Activated naive CD4-positive, alpha-beta T cell treated with anti-CD3 and anti-CD28 coated beads, Interleukin-2, amount 50 U/mL, for 72 hours (primary cell): ENCODE measurements at regions not wholly inside any gene's neighbourhood (a gene's known extent, or its start where the extent isn't known, plus 50 kb on each side); places are given as distances from the start of the nearest gene placed in this dataset.

ENCODE experiments used
- ATAC-seq, 2 donors: fragments of 150-1000 bp; cut with Tn5 transposase; 2 replicates each; pipeline ENCODE4 v1.10.0; 2021; ENCODE audit warnings: mild to moderate bottlenecking in 2 of 2, moderate library complexity in 2 of 2
- DNase-seq, 2 donors: peaks; one replicate each; pipeline ENCODE4 v3.0.0; 2021 to 2022; ENCODE audit warnings: low spot score in 2 of 2
- H3K27ac Mint-ChIP-seq, 2 donors: one replicate each; pipeline ENCODE4 v1.8.0; 2022; ENCODE audit warnings: mild to moderate bottlenecking in 2 of 2, mixed read lengths in 2 of 2
- H3K36me3 Mint-ChIP-seq, 2 donors: one replicate each; pipeline ENCODE4 v1.8.0; 2022; ENCODE audit warnings: mixed read lengths in 2 of 2
- H3K9me3 Mint-ChIP-seq, 2 donors: one replicate each; pipeline ENCODE4 v1.8.0; 2022; ENCODE audit warnings: mixed read lengths in 2 of 2

DNA sequence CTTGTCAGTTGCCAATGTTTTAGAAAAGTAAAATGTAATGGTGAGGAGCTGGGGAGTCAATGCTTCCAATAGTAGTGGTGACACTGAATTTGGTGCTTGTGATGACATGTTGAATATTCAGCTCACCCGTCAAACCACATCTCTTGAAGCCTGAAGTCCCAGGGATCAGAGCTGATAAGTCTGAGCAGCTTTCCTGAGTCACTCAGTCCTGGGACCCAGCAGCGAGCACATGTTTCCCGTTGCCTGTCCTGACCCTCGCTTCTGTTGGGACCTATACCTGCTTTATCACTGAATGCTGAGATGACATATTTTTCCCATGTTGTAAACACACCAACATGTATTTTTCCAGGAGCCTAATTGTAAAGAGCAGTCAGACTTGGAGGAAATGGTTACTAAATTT lies 693.6 kb downstream of the QKI start:
- Mint-ChIP-seq H3K36me3 (peaks cover 0 to 13% of the 10 kb centered on the region in 2 donors), H3K27ac (no peak overlapping the region), H3K9me3 (peaks cover 4 to 5% of the 10 kb centered on the region in 2 donors)
- ATAC-seq (no peak), DNase-seq (no peak)

DNA sequence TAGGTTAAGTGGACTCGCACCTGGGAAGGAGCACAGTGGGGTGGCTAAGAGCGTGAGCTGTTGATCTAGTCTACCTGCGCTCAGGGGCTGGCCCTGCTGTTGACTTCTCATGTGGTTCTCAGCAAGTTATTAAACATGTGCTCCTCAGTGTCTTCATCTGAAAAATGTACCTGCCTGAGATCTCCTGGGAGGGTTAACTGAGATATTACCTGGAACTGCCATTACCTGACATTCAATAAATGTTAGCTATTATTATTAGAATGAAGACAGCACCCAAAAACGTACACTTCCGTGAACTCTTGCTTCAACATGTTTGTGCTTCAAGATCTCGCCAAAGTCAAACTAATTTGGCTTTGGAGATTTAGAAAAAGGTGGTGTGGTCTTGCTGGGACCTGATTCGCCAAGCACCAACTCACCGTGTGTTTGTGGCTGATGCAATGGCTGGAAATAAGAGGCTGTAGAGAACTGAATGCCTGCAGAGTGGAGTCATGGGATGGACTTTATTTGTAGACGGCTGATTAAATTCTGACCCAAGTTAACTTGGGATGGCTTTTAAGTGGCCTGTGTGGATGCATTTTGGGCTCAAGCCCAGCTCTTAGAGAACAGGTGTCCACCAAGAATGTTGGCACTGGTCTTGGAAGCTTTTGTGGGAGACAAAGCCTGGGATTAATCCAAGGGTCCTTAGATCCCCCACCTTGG lies 692.9 kb downstream of the QKI start:
- no peak for DNase-seq
- peaks cover 0 to 13% of the 10 kb centered on the region in 2 donors for H3K36me3 Mint-ChIP-seq
- no peak overlapping the region for H3K27ac Mint-ChIP-seq
- H3K9me3 Mint-ChIP-seq = peaks cover 4 to 5% of the 10 kb centered on the region in 2 donors
- no peak for ATAC-seq

DNA sequence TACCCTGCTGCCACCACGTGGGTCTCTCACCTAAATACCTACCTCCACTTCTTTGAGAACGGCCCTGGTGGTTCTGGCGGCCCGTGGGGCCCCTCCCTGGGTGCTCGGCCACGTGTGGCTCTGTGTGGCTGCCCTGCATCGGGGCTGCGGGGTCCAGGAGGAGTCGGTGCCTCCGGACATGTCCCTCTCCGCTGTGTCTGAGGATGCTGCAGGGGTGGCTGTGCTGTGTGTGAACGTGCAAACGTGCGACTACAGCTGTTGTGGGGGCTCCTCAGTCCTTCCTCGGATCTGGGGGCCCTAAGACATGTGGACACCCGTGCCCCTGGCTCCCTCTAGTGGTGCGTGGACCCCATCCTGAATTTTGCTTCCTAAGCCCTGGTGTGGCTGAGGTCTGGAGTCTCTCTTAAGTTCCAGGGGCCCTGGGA lies 691.8 kb downstream of the QKI start:
- Mint-ChIP-seq H3K27ac (no peak overlapping the region), H3K36me3 (peaks cover 0 to 13% of the 10 kb centered on the region in 2 donors), H3K9me3 (peaks cover 0 to 4% of the 10 kb centered on the region in 2 donors)
- DNase-seq (no peak), ATAC-seq (no peak)

DNA sequence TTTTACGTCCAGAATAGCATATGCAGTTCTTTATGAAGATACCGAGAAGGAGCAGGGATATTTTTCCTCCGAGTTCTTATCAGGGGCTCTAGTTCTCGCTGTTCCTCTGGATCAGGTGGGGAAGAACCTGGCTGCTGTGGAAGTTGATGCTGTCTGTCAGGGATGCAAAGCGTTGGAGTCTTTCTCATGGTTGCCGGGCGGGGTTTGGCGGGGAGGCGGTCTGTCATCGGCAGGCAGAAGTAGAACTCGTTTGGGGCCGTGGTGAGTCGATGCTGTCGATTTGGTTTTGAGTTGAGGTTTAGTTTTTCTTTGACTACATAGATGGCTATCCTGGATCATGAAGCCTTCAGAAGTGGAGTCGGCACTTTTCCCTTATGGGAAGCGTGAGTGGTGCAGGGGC lies 691.2 kb downstream of the QKI start:
- Mint-ChIP-seq H3K9me3 (peaks cover 0 to 4% of the 10 kb centered on the region in 2 donors), H3K36me3 (peaks cover 0 to 13% of the 10 kb centered on the region in 2 donors), H3K27ac (no peak overlapping the region)
- no peak for DNase-seq
- no peak for ATAC-seq

DNA sequence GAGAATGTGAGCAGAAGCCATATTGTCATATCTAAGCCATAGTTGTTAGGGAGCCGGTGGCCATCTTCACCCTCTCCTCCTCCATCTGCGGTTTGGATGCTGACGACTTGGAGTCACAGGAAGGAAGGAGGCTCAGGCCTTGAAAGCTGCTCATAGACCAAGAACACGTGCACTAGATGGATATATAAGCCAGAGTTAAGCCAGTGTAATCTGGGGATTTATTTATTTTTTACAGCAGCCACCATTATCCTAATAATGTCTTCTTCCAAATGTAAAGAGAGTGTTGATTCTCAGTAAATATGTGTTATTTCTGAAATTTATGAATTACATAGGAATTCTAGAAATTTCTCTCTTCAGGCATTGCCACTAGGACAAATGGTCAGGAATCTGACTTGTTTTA lies 689.9 kb downstream of the QKI start:
- ATAC-seq (no peak), DNase-seq (no peak)
- Mint-ChIP-seq H3K27ac (no peak overlapping the region), H3K36me3 (peaks cover 0 to 7% of the 10 kb centered on the region in 2 donors), H3K9me3 (no peaks in the 10 kb centered on the region)

DNA sequence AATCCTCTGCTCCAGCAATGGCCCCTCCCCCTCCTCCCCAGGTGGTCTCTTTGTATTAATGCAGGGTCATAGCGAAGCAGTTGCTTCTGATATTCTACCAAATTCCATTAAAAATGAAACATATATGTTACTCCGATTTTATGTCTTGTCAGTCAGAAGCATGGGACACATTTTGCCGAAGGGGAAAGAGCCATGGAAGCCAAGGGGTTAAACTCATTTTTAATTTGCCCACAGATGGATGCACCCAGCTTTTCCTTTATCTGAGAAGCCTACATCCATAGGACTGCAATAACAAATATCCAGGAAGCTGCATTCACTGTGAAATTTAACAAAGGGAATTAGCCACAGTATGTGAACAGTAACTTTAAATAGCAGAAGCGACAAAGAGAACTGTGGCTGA lies 688.2 kb downstream of the QKI start:
- no peak overlapping the region for H3K27ac Mint-ChIP-seq
- H3K9me3 Mint-ChIP-seq = no peaks in the 10 kb centered on the region
- DNase-seq = no peak
- no peak for ATAC-seq
- no peaks in the 10 kb centered on the region for H3K36me3 Mint-ChIP-seq

DNA sequence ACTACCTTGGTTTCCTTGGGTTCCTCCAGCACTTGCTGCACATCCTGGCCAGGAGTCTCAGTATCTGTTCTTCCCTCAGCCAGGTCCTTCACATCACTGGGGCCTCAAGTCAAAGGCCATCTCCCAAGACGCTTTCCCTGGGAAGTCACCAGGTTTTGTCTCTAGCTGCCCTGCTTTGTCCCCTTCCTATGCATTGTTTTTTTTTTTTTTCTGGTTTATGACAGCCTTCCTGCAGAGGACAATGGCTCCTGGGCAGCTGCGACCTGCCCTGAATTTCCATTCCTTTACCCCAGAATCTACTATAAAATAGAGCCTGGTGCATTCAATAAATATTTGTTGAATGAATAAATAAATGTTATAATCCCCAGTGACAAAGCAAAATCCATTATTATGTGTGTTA lies 687.3 kb downstream of the QKI start:
- ATAC-seq = no peak
- no peaks in the 10 kb centered on the region for H3K9me3 Mint-ChIP-seq
- no peak for DNase-seq
- no peaks in the 10 kb centered on the region for H3K36me3 Mint-ChIP-seq
- H3K27ac Mint-ChIP-seq = no peak overlapping the region

DNA sequence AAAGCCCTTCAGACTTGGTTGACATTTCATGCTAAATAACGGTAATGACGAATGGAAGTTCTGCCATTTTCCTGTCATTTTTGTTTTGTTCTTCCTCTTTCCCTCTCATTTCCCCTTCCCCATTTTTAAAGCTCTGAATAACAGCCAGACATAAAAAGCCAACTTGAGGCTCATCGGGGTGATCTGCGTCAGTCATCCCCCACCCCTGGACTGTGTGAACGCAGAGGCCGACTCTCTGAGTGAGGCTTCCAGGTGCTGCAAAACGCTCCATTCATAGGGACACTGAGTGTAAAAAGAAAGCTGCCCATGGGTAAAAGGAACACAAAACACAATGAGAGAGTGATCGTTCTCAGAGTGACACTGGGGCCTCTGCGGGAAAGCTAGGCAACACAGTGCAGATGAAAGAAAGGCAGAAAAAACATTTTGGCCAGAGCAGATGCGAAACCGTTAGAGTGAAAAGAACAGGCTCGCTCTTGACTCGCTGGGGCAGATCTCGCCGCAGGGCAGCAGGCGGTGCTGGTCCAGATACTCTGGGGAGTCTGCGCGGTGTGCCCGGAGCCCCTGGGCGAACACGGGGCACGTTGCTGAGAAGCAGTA lies 684.8 kb downstream of the QKI start:
- ATAC-seq (no peak), DNase-seq (no peak)
- H3K9me3 Mint-ChIP-seq = peaks cover 5 to 14% of the 10 kb centered on the region in 2 donors
- no peak overlapping the region for H3K27ac Mint-ChIP-seq
- peaks cover 0 to 5% of the 10 kb centered on the region in 2 donors for H3K36me3 Mint-ChIP-seq

DNA sequence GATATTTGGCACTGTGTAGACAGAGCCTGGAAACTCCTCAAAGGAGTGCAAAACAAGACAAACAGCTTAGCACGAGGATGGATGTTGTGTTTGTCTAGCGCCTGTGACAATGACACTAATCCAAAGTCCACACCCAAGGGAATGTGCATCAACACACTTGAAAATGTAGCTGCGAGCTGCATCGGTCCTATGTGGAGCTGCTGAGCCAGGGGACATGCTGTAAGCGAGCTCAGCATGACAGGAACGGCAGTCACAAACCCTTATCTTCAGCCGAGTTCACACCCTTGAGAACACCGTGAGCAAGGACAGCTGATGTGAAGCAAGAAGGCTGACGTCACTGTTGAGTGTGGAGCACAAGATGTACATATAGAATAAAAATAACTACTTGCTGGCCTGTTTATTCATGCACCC lies 684.3 kb downstream of the QKI start:
- peaks cover 5 to 14% of the 10 kb centered on the region in 2 donors for H3K9me3 Mint-ChIP-seq
- ATAC-seq (no peak), DNase-seq (no peak)
- H3K27ac Mint-ChIP-seq = no peak overlapping the region
- H3K36me3 Mint-ChIP-seq = peaks cover 0 to 5% of the 10 kb centered on the region in 2 donors

DNA sequence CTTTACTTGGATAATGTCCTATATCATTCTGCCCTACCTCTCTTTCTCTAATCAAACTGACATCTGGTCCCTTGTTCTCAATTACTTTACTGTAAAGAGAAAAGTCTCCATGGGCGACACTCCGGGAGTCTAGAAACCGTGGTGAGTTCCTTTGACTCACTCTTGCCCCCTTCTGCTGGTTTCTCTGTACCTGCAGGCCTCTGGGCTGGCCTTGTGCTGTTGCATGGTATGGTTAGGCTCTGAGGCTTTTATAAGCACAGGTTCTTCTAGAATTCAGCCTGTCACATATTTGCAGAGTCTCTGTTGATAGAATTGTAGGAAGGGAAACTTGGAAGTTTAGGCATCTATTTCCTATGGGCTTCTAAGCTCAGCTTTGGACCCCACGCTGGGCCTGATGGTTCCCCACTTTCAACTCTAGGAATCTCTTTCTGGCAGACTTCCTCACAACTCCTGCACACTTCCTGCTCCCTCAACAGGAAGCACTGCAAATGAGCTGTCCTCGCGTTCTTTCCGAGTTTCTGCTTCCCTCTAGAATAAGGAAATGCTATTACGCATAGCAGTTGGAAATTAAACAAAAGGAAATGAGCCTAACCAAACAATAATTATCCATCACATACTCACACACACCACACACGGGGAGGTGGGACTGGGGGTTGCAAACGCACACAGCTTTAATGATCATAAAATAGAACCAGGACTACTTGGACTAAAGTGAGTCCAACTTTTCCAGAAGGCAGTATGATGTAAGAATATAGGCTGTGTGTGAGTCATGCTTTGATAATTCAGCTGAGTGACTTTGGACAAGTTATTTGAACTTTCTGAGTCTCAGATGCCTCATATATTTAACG lies 683.3 kb downstream of the QKI start:
- DNase-seq = no peak

DNA sequence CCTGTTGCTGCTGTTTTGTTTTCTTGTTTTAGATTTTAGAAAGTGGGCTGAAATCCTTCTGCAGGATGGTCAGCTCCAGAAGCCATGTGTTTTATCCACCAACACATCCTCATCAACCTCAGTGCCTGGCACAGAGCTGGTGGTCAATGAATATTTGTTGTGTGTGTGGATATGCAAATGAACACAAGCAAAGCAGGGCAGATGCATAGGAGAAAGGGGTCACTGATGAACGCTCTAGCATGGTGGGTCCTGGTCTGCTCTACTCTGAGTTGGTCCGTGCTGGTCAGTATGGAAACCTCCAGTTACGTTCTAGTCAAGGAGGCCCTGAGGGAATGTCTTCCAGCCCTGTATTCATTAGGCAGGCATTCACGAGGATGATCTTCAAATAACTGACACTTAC lies 682.5 kb downstream of the QKI start:
- DNase-seq (no peak), ATAC-seq (no peak)
- Mint-ChIP-seq H3K27ac (no peak overlapping the region), H3K36me3 (peaks cover 0 to 5% of the 10 kb centered on the region in 2 donors), H3K9me3 (peaks cover 5 to 17% of the 10 kb centered on the region in 2 donors)

More for the DNA sequence above, 683.3 kb downstream of the QKI start:
- Mint-ChIP-seq H3K9me3 (peaks cover 5 to 14% of the 10 kb centered on the region in 2 donors), H3K27ac (no peak overlapping the region), H3K36me3 (peaks cover 0 to 5% of the 10 kb centered on the region in 2 donors)
- ATAC-seq = no peak

DNA sequence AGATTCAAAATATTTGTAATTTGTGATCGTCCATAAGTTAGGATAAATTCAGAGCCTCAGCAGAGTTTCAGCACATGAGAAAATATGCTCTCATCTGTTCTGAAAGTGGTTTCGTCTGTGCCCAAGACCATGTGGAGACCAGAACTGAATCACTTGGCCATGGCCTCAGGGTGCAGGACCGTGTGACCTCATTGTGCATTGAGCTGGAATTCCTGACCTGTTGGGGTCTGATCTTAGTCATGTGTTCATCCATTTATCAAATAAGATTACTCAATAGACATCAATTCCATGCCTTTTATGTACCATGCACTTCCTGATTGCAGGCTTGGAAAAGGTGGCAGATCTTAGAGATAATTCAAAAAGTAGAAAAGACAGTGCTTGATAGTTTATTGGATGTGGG lies 680.5 kb downstream of the QKI start:
- Mint-ChIP-seq H3K9me3 (peaks cover 9 to 22% of the 10 kb centered on the region in 2 donors), H3K27ac (no peak overlapping the region), H3K36me3 (peaks cover 0 to 5% of the 10 kb centered on the region in 2 donors)
- ATAC-seq (no peak), DNase-seq (no peak)

DNA sequence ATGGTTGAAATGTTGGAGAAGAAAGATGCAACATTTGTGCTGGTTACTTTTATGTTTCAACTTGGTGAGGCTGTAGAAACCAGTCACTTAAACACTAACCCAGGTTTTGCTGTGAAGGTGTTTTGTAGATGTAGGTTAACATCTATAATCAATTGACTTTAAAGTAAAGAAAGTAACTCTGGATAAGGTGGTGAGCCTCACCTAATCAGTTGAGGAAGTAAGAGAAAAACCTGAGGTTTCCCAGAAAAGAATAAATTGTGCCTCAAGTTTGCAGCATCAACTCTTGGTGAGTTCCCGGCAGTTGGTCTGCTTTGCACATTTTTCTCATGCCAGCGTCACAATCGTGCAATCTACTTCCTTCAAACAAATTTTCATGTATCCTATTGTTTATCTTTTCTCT lies 673.4 kb downstream of the QKI start:
- H3K36me3 Mint-ChIP-seq = no peaks in the 10 kb centered on the region
- H3K27ac Mint-ChIP-seq = no peak overlapping the region
- peaks cover 4 to 12% of the 10 kb centered on the region in 2 donors for H3K9me3 Mint-ChIP-seq
- no peak for DNase-seq
- ATAC-seq = no peak

DNA sequence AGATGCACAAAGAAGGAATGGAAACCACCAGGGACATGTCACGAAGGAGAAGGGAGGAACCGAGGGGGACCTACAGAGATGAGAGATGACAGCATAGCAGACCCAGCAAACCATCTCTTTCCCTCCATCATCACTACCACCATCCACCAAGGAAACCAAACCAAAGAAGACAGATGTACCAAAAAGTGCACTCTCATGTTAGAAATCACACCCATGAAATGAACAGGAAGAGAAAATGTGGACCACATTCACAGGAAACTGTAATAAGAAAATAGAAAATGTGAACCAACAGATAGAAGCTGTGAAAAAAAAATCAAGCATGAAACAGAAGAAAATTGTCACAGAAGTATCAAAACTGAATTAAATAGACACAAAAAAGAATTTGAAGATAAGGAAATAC lies 672.7 kb downstream of the QKI start:
- ATAC-seq (no peak), DNase-seq (no peak)
- Mint-ChIP-seq H3K9me3 (peaks cover 4 to 10% of the 10 kb centered on the region in 2 donors), H3K36me3 (no peaks in the 10 kb centered on the region), H3K27ac (no peak overlapping the region)

DNA sequence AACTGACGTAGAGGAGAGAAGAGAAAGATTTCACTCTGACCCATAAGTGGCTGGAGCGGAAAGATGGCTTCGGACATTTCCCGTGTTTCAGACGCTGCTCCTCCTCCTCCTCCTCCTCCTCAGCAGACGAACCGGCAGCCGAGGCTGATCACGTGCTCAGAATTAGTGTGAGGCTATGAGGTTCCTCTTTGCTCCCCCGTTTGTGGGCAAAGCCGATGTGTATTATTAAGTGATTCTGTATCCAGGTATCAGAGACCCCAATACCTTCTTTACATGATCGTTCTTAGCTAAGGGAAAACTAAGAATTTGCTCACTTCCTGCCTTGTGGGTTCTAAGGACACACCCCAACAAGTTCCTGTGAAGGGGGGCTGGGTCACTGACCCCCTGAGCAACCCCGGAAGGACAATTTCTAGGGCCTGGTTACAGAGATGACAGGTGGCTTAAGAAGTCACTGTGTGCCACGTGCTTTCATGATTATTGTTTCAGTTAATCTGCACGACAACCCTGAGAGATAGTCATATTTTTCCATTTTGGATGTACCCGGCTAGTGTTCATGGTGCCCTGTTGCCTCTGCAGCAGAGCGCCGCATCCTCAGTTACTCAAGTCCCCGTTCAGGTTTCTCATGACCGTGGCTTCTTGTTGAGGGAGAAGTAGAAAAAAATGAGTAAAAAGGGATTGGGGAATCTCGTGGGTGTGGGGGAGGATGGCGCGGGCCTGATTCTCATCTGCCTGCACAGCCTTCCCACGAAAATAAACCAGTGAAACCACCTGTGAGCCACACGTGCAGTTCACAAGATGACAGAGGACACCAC lies 671.8 kb downstream of the QKI start:
- Mint-ChIP-seq H3K27ac (no peak overlapping the region), H3K36me3 (no peaks in the 10 kb centered on the region), H3K9me3 (peaks cover 4 to 13% of the 10 kb centered on the region in 2 donors)
- no peak for DNase-seq
- ATAC-seq = no peak
